PC-9 (cell line): ENCODE measurements at regions not wholly inside any gene's neighbourhood (a gene's known extent, or its start where the extent isn't known, plus 50 kb on each side); places are given as distances from the start of the nearest gene placed in this dataset.

ENCODE experiments used
- BruUV-seq: library from RNA; stranded (reverse); fragments of 400-500 nt; replicated peaks from 2 replicates; lab custom pipeline; 2021; lab: Mats Ljungman, UMichigan
- CTCF ChIA-PET: fragments of 300-600 bp; sonication (Branson Sonifier 250); formaldehyde crosslinking; loops from one replicate; lab custom pipeline; 2022; ENCODE audit warnings: antibody characterized with exemption; lab: Charles Lee
- POLR2A ChIA-PET: fragments of 300-600 bp; sonication (Branson Sonifier 250); formaldehyde crosslinking; loops from one replicate; lab custom pipeline; 2022; ENCODE audit warnings: antibody characterized with exemption; ENCODE audit not compliant: unreplicated experiment; lab: Charles Lee
- DNase-seq, 2 experiments: peaks; one replicate each; pipeline versions ENCODE4 v3.0.0 to v3.0.0-alpha.2; 2015 to 2022; ENCODE audit warnings: mixed read lengths in 1 of 2
- H2AFZ ChIP-seq: fragments of 200-600 bp; sonication (generic); 2 replicates; pipeline ENCODE4 v1.8.1; 2017; ENCODE audit warnings: antibody characterized with exemption
- H3F3A ChIP-seq: fragments of 200-600 bp; sonication (generic); 2 replicates; pipeline ENCODE4 v1.8.1; 2017; ENCODE audit warnings: antibody characterized with exemption, mild to moderate bottlenecking, low read depth; ENCODE audit not compliant: insufficient read depth
- H3K27ac ChIP-seq: fragments of 200-600 bp; sonication (generic); 2 replicates; pipeline ENCODE4 v1.6.1; 2016; ENCODE audit warnings: mixed run types
- H3K27me3 ChIP-seq: fragments of 200-600 bp; sonication (generic); 2 replicates; pipeline ENCODE4 v1.6.1; 2016; ENCODE audit warnings: low read depth, mixed run types; ENCODE audit not compliant: insufficient read depth
- H3K36me3 ChIP-seq: fragments of 200-600 bp; sonication (generic); 2 replicates; pipeline ENCODE4 v1.6.1; 2016; ENCODE audit warnings: low read depth, mixed run types
- H3K4me1 ChIP-seq: fragments of 200-600 bp; sonication (generic); replicated peaks from 2 replicates; pipeline ENCODE4 v1.6.1; 2016; ENCODE audit warnings: mixed run types; ENCODE audit not compliant: insufficient read depth
- H3K4me2 ChIP-seq: fragments of 200-600 bp; sonication (generic); 2 replicates; pipeline ENCODE4 v1.6.1; 2017; ENCODE audit warnings: mixed run types
- H3K4me3 ChIP-seq: fragments of 200-600 bp; sonication (generic); 2 replicates; pipeline ENCODE4 v1.6.1; 2016; ENCODE audit warnings: mixed run types
- H3K79me2 ChIP-seq: fragments of 200-600 bp; sonication (generic); 2 replicates; pipeline ENCODE4 v1.6.1; 2017; ENCODE audit warnings: low read depth, mixed run types
- H3K9me2 ChIP-seq: fragments of 200-600 bp; sonication (generic); 2 replicates; pipeline ENCODE4 v1.8.1; 2017; ENCODE audit warnings: mild to moderate bottlenecking; ENCODE audit not compliant: insufficient read depth
- H3K9me3 ChIP-seq: fragments of 200-600 bp; sonication (generic); 2 replicates; pipeline ENCODE4 v1.8.1; 2016; ENCODE audit warnings: low read depth; ENCODE audit not compliant: insufficient read depth
- H4K20me1 ChIP-seq: fragments of 200-600 bp; sonication (generic); 2 replicates; pipeline ENCODE4 v1.8.1; 2017; ENCODE audit not compliant: insufficient read depth
- CTCF ChIP-seq: fragments of 200-600 bp; sonication (generic); conservative IDR thresholded peaks from 2 replicates; pipeline ENCODE4 v1.6.1; 2017; ENCODE audit warnings: mixed run types, antibody characterized with exemption, mild to moderate bottlenecking, moderate library complexity
- EZH2 ChIP-seq: fragments of 200-600 bp; sonication (generic); IDR thresholded peaks from 2 replicates; pipeline ENCODE4 v1.8.0; 2017; ENCODE audit warnings: antibody characterized with exemption, low read depth
- intact Hi-C: fragments of 100-400 bp; cut with micrococcal nuclease; formaldehyde crosslinking; loops from one replicate; pipeline ENCODE4 v1.10.0; 2022; ENCODE audit not compliant: unreplicated experiment

GRCh38 chr17:13362341-13363122 lies 239.2 kb downstream of the HS3ST3A1 start:
- ChIA-PET CTCF (no interaction called here), POLR2A (no interaction called here)
- no peaks in the 10 kb centered on the region for H3K9me2 ChIP-seq
- no peaks in the 10 kb centered on the region for H3K9me3 ChIP-seq
- no peak for DNase-seq
- no peak overlapping the region for H2AFZ ChIP-seq
- no peak overlapping the region for H3K4me2 ChIP-seq
- no peaks in the 10 kb centered on the region for H3K27me3 ChIP-seq
- no peak overlapping the region for H3K27ac ChIP-seq
- BruUV-seq = no TSS peak
- no peaks in the 10 kb centered on the region for H4K20me1 ChIP-seq
- intact Hi-C loops = no loop called here
- no peak for TF ChIP-seq CTCF
- TF ChIP-seq EZH2 = no peak
- no peaks in the 10 kb centered on the region for H3F3A ChIP-seq
- H3K4me3 ChIP-seq = no peak overlapping the region
- no peaks in the 10 kb centered on the region for H3K79me2 ChIP-seq
- no peaks in the 10 kb centered on the region for H3K4me1 ChIP-seq
- no peaks in the 10 kb centered on the region for H3K36me3 ChIP-seq

GRCh38 chr17:13359774-13360173 lies 242.0 kb downstream of the HS3ST3A1 start:
- no peaks in the 10 kb centered on the region for H3K9me2 ChIP-seq
- no TSS peak for BruUV-seq
- H3F3A ChIP-seq = no peaks in the 10 kb centered on the region
- DNase-seq = no peak
- intact Hi-C loops = no loop called here
- CTCF ChIA-PET = no interaction called here
- H3K27ac ChIP-seq = no peak overlapping the region
- H3K4me1 ChIP-seq = no peaks in the 10 kb centered on the region
- H2AFZ ChIP-seq = no peak overlapping the region
- TF ChIP-seq EZH2 (no peak), CTCF (no peak)
- no peaks in the 10 kb centered on the region for H4K20me1 ChIP-seq
- no peak overlapping the region for H3K4me3 ChIP-seq
- POLR2A ChIA-PET = no interaction called here
- no peaks in the 10 kb centered on the region for H3K36me3 ChIP-seq
- H3K79me2 ChIP-seq = no peaks in the 10 kb centered on the region
- no peaks in the 10 kb centered on the region for H3K27me3 ChIP-seq
- no peaks in the 10 kb centered on the region for H3K9me3 ChIP-seq
- H3K4me2 ChIP-seq = no peak overlapping the region

- Histone ChIP-seq H3K27ac (no peak overlapping the region), H2AFZ (no peak overlapping the region), H3K9me2 (no peaks in the 10 kb centered on the region), H3K4me3 (no peak overlapping the region), H3K36me3 (no peaks in the 10 kb centered on the region), H3K4me2 (no peak overlapping the region), H3F3A (no peaks in the 10 kb centered on the region), H3K4me1 (no peaks in the 10 kb centered on the region), H3K27me3 (no peaks in the 10 kb centered on the region), H3K9me3 (no peaks in the 10 kb centered on the region), H4K20me1 (no peaks in the 10 kb centered on the region), H3K79me2 (no peaks in the 10 kb centered on the region)
- ChIA-PET POLR2A (no interaction called here), CTCF (no interaction called here)
- intact Hi-C loops = no loop called here
- BruUV-seq = no TSS peak
- no peak for DNase-seq
- no peak for TF ChIP-seq EZH2
- TF ChIP-seq CTCF = no peak
Measured at GRCh38 chr17:13355054-13355453, 246.7 kb downstream of the HS3ST3A1 start.
